Neural cell (in vitro differentiated cells): ENCODE measurements at regions not wholly inside any gene's neighbourhood (a gene's known extent, or its start where the extent isn't known, plus 50 kb on each side); places are given as distances from the start of the nearest gene placed in this dataset.

Experiments used
- H2AFZ ChIP-seq: fragments of 200-600, 300-800 bp; sonication (generic), shearing (Covaris generic); 2 replicates; pipeline ENCODE4 v1.6.0; 2014; ENCODE audit warnings: low read depth, mild to moderate bottlenecking, antibody characterized with exemption, low read length, moderate library complexity
- H3F3A ChIP-seq: fragments of 200-600 bp; shearing (Covaris generic); 2 replicates; pipeline ENCODE4 v1.6.1; 2016; ENCODE audit warnings: mild to moderate bottlenecking, moderate library complexity, mixed read lengths, antibody characterized with exemption, low read length; ENCODE audit not compliant: insufficient read depth, poor library complexity, severe bottlenecking
- H3K27ac ChIP-seq: fragments of 200-600, 300-800 bp; sonication (generic), shearing (Covaris generic); 2 replicates; pipeline ENCODE4 v1.5.1; 2014; ENCODE audit warnings: mild to moderate bottlenecking, low read length, moderate library complexity
- H3K27me3 ChIP-seq: fragments of 300-800, 200-600 bp; sonication (generic), shearing (Covaris generic); 2 replicates; pipeline ENCODE4 v1.6.0; 2014; ENCODE audit warnings: mild to moderate bottlenecking, low read depth, low read length, moderate library complexity; ENCODE audit not compliant: insufficient read depth
- H3K36me3 ChIP-seq: fragments of 300-800, 200-600 bp; sonication (generic), shearing (Covaris generic); 2 replicates; pipeline ENCODE4 v1.5.1; 2014; ENCODE audit warnings: mild to moderate bottlenecking, antibody characterized with exemption, low read length, moderate library complexity; ENCODE audit not compliant: insufficient read depth
- H3K4me2 ChIP-seq: fragments of 300-800, 200-600 bp; sonication (generic), shearing (Covaris generic); 2 replicates; pipeline ENCODE4 v1.6.0; 2014; ENCODE audit warnings: mild to moderate bottlenecking, low read length
- H3K4me3 ChIP-seq: fragments of 300-800, 200-600 bp; sonication (generic), shearing (Covaris generic); 2 replicates; pipeline ENCODE4 v1.5.1; 2014; ENCODE audit warnings: mild to moderate bottlenecking, low read length, moderate library complexity
- H3K79me2 ChIP-seq: fragments of 200-600 bp; shearing (Covaris generic); replicated peaks from 2 replicates; pipeline ENCODE4 v1.6.0; 2014; ENCODE audit warnings: mild to moderate bottlenecking, low read length, moderate library complexity; ENCODE audit not compliant: insufficient read depth
- H3K9ac ChIP-seq: fragments of 300-800, 200-600 bp; sonication (generic), shearing (Covaris generic); 2 replicates; pipeline ENCODE4 v1.6.1; 2016; ENCODE audit warnings: mild to moderate bottlenecking, low read length, mixed read lengths
- H3K9me2 ChIP-seq: fragments of 200-600 bp; shearing (Covaris generic); 2 replicates; pipeline ENCODE4 v1.6.1; 2016; ENCODE audit warnings: mild to moderate bottlenecking, low read length, mixed read lengths; ENCODE audit not compliant: insufficient read depth
- H3K9me3 ChIP-seq: fragments of 200-600, 300-800 bp; sonication (generic), shearing (Covaris generic); 2 replicates; pipeline ENCODE4 v1.6.1; 2016; ENCODE audit warnings: mild to moderate bottlenecking, mixed run types, low read length, moderate library complexity, mixed read lengths
- H4K20me1 ChIP-seq: fragments of 200-600 bp; shearing (Covaris generic); 2 replicates; pipeline ENCODE4 v1.6.1; 2016; ENCODE audit warnings: mild to moderate bottlenecking, mixed run types; ENCODE audit not compliant: insufficient read depth
- EP300 ChIP-seq: fragments of 450-650 bp; conservative IDR thresholded peaks from 2 replicates; pipeline ENCODE4 v1.6.1; 2014; ENCODE audit warnings: antibody characterized with exemption, mild to moderate bottlenecking, moderate library complexity; ENCODE audit not compliant: poor library complexity, severe bottlenecking
- EZH2 ChIP-seq: fragments of 200-600, 300-800 bp; shearing (Covaris generic), sonication (generic); IDR thresholded peaks from 2 replicates; pipeline ENCODE4 v1.6.1; 2014; ENCODE audit warnings: antibody characterized with exemption, low read length, borderline replicate concordance, mild to moderate bottlenecking; ENCODE audit not compliant: insufficient read depth, poor library complexity, severe bottlenecking
- MXI1 ChIP-seq: fragments of 450-650 bp; conservative IDR thresholded peaks from 2 replicates; pipeline ENCODE4 v1.6.1; 2014; ENCODE audit warnings: antibody characterized with exemption, mild to moderate bottlenecking; ENCODE audit not compliant: poor library complexity, severe bottlenecking
- POLR2AphosphoS5 ChIP-seq: IDR thresholded peaks from 2 replicates; pipeline ENCODE4 v1.6.1; 2012
- RAD21 ChIP-seq: fragments of 450-650 bp; conservative IDR thresholded peaks from 2 replicates; pipeline ENCODE4 v1.6.1; 2014; ENCODE audit warnings: antibody characterized with exemption, mild to moderate bottlenecking, moderate library complexity
- SMC3 ChIP-seq: fragments of 450-650 bp; conservative IDR thresholded peaks from 2 replicates; pipeline ENCODE4 v1.6.1; 2014; ENCODE audit warnings: antibody characterized with exemption, mild to moderate bottlenecking, moderate library complexity; ENCODE audit not compliant: poor library complexity
- TAF1 ChIP-seq: IDR thresholded peaks from 2 replicates; pipeline ENCODE4 v1.6.1; 2012; ENCODE audit warnings: low read depth
- TF ChIP-seq, protein P1 (sequence below): IDR thresholded peaks from 2 replicates; pipeline ENCODE4 v1.6.1; 2012; ENCODE audit warnings: borderline replicate concordance
- TF ChIP-seq, protein P2 (sequence below): fragments of 450-650 bp; IDR thresholded peaks from 2 replicates; pipeline ENCODE4 v1.5.1; 2014; ENCODE audit warnings: antibody characterized with exemption, mild to moderate bottlenecking, moderate library complexity; ENCODE audit not compliant: poor library complexity, severe bottlenecking

DNA sequence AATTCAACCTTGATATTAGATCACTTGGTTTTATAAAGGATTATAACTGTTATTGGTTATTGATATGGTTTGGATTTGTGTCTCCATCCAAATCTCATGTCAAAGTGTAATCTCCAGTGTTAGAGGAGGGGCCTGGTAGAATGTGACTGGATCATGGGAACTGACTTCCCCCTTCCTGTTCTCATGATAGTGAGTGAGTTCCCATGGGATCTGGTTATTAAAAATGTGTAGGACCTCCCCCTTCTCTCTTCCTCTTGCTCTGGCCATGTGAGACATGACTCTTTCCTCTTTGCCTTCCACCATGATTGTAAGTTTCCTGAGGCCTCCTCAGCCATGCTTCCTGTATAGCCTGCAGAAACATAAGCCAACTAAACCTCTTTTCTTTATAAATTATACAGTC is 136.0 kb upstream of the UBE2E2 start:
- Histone ChIP-seq H3K4me2 (no peak overlapping the region), H4K20me1 (no peaks in the 10 kb centered on the region), H3K9ac (no peak overlapping the region), H3K79me2 (no peaks in the 10 kb centered on the region), H3K9me3 (no peaks in the 10 kb centered on the region), H3F3A (no peaks in the 10 kb centered on the region), H3K27me3 (no peaks in the 10 kb centered on the region), H3K36me3 (no peaks in the 10 kb centered on the region), H3K4me3 (no peak overlapping the region), H3K27ac (no peak overlapping the region), H3K9me2 (no peaks in the 10 kb centered on the region), H2AFZ (no peak overlapping the region)
- no peak for TF ChIP-seq MXI1

DNA sequence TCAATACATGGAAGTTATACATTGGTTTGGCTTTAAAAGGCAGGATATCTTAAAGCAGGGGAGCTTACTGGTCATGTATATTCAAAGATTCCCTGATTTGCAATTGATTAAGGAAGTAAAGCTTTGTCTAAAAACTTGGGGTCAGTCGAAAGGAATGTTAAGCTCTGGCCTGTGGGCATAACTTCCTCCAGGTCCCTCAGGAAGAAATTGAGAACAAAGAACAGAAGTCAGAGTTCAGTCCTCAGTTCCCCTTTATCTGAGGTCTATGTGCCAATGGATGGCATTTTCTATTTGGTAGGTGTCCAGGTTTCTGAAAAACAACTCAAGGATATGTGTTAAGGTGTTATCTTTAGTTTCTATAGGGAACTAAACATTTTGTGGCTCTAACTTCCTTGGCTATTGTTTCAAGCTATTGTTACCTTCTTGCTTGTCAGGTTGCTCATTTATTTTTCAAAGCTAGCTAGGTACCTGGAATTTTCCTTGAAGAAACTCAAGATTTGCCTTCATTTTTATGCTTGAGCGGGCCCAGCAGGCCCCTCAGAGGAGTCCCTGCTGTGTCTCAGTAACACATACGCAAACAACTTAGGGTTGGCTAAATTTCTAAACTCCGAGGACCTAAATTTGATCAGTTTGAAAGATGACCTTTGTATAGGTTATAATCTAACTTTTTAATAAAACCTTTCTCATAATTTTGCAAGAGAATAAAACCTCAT is 135.0 kb upstream of the UBE2E2 start:
- Histone ChIP-seq H3K27me3 (no peaks in the 10 kb centered on the region), H4K20me1 (no peaks in the 10 kb centered on the region), H3K36me3 (no peaks in the 10 kb centered on the region), H3K9me2 (no peaks in the 10 kb centered on the region), H3K4me3 (no peak overlapping the region), H3K27ac (no peak overlapping the region), H3F3A (no peaks in the 10 kb centered on the region), H2AFZ (no peak overlapping the region), H3K9ac (no peak overlapping the region), H3K79me2 (no peaks in the 10 kb centered on the region), H3K4me2 (no peak overlapping the region), H3K9me3 (no peaks in the 10 kb centered on the region)
- TF ChIP-seq EZH2 (no peak), TAF1 (no peak), POLR2AphosphoS5 (no peak), MXI1 (no peak)
- TF ChIP-seq, protein P1, sequence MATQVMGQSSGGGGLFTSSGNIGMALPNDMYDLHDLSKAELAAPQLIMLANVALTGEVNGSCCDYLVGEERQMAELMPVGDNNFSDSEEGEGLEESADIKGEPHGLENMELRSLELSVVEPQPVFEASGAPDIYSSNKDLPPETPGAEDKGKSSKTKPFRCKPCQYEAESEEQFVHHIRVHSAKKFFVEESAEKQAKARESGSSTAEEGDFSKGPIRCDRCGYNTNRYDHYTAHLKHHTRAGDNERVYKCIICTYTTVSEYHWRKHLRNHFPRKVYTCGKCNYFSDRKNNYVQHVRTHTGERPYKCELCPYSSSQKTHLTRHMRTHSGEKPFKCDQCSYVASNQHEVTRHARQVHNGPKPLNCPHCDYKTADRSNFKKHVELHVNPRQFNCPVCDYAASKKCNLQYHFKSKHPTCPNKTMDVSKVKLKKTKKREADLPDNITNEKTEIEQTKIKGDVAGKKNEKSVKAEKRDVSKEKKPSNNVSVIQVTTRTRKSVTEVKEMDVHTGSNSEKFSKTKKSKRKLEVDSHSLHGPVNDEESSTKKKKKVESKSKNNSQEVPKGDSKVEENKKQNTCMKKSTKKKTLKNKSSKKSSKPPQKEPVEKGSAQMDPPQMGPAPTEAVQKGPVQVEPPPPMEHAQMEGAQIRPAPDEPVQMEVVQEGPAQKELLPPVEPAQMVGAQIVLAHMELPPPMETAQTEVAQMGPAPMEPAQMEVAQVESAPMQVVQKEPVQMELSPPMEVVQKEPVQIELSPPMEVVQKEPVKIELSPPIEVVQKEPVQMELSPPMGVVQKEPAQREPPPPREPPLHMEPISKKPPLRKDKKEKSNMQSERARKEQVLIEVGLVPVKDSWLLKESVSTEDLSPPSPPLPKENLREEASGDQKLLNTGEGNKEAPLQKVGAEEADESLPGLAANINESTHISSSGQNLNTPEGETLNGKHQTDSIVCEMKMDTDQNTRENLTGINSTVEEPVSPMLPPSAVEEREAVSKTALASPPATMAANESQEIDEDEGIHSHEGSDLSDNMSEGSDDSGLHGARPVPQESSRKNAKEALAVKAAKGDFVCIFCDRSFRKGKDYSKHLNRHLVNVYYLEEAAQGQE: no peak

DNA sequence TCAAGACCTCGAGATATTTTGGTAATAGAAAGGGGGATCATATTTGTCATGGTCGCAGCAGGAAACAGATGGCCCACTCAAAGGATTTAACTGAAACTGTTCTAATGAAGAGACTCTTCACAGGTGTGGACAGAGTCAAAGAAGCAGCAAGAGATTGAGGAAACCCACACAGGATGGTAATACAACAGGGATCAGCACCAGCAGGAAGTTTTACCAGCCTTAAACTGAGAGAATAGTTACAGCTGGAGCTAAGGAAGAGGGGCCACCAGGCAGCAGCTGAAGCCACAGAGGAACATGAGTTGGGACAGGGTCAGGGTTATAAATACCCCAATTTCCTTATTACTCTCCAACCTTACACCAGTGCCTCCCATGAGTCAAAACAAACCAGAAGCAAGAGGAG is 131.8 kb upstream of the UBE2E2 start:
- H3F3A ChIP-seq: no peaks in the 10 kb centered on the region
- H3K79me2 ChIP-seq: no peaks in the 10 kb centered on the region
- no peaks in the 10 kb centered on the region for H3K9me3 ChIP-seq
- H3K4me2 ChIP-seq: no peak overlapping the region
- H3K4me3 ChIP-seq: no peak overlapping the region
- H2AFZ ChIP-seq: no peak overlapping the region
- no peaks in the 10 kb centered on the region for H4K20me1 ChIP-seq
- no peak overlapping the region for H3K9ac ChIP-seq
- H3K9me2 ChIP-seq: no peaks in the 10 kb centered on the region
- TF ChIP-seq EZH2 (no peak), EP300 (no peak), TAF1 (no peak), POLR2AphosphoS5 (no peak), RAD21 (no peak), SMC3 (no peak), MXI1 (no peak)
- TF ChIP-seq, protein P2, sequence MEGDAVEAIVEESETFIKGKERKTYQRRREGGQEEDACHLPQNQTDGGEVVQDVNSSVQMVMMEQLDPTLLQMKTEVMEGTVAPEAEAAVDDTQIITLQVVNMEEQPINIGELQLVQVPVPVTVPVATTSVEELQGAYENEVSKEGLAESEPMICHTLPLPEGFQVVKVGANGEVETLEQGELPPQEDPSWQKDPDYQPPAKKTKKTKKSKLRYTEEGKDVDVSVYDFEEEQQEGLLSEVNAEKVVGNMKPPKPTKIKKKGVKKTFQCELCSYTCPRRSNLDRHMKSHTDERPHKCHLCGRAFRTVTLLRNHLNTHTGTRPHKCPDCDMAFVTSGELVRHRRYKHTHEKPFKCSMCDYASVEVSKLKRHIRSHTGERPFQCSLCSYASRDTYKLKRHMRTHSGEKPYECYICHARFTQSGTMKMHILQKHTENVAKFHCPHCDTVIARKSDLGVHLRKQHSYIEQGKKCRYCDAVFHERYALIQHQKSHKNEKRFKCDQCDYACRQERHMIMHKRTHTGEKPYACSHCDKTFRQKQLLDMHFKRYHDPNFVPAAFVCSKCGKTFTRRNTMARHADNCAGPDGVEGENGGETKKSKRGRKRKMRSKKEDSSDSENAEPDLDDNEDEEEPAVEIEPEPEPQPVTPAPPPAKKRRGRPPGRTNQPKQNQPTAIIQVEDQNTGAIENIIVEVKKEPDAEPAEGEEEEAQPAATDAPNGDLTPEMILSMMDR: no peak
- TF ChIP-seq, protein P1: no peak
- no peaks in the 10 kb centered on the region for H3K27me3 ChIP-seq
- no peaks in the 10 kb centered on the region for H3K36me3 ChIP-seq
- H3K27ac ChIP-seq: no peak overlapping the region
